ENCODE measurements at regions not wholly inside any gene's neighbourhood (a gene's known extent, or its start where the extent isn't known, plus 50 kb on each side); places are given as distances from the start of the nearest gene placed in this dataset.

DNA sequence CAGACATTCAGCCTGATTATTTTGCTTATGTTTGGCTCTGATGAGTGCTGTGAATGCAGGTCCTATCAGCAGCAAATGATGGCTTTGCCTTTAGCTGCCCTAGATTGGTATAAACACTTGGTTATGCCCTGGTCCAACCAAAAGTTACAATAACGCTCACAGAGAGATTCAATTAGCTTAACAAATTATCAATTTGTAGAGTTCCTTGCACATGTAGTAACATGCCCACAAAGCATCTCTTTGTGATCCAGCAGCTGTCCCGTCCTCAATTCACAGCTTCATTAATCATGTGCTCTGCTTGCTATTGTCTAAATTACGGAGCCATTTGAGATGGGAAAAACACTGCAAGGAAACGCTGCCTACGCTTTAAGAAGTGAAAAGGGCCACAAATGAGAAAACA lies 457.9 kb downstream of the HDGFL1 start:
- no peak overlapping the region for H3K4me3 Mint-ChIP-seq
- ATAC-seq (no peak), DNase-seq (ENCODE audit: low spot score) (no peak)
- POLR2A ChIA-PET, result no interaction called here
- CTCF ChIA-PET, result no interaction called here
- TF ChIP-seq ZNF416 (CRISPR knock-in tag; IDR thresholded peaks at IDR 0.05), result no peak
- TF ChIP-seq SMAD3 (CRISPR knock-in tag; IDR thresholded peaks at IDR 0.05; ENCODE audit: borderline replicate concordance), result no peak
- no peak for TF ChIP-seq OVOL2 (CRISPR knock-in tag; IDR thresholded peaks at IDR 0.05; ENCODE audit: borderline replicate concordance)
- no peak for TF ChIP-seq TP53 (CRISPR knock-in tag; IDR thresholded peaks at IDR 0.05)
- no peak for TF ChIP-seq NR2C2 (CRISPR knock-in tag; IDR thresholded peaks at IDR 0.05)
- TF ChIP-seq ZNF232 (CRISPR knock-in tag; IDR thresholded peaks at IDR 0.05), result no peak
- no peak for TF ChIP-seq GABPB1 (CRISPR knock-in tag; IDR thresholded peaks at IDR 0.05)
- H3K36me3 Mint-ChIP-seq, result no peaks in the 10 kb centered on the region
- H3K9me3 Mint-ChIP-seq, result peaks cover 6% of the 10 kb centered on the region
- H3K27ac Mint-ChIP-seq, result 0 out of 2 replicates have a peak overlapping the region, but pooled peaks have one; percentile 77
- H3K4me1 Mint-ChIP-seq, result peaks cover 22% of the 10 kb centered on the region
- no peaks in the 10 kb centered on the region for H3K27me3 Mint-ChIP-seq (ENCODE audit: low read depth)

DNA sequence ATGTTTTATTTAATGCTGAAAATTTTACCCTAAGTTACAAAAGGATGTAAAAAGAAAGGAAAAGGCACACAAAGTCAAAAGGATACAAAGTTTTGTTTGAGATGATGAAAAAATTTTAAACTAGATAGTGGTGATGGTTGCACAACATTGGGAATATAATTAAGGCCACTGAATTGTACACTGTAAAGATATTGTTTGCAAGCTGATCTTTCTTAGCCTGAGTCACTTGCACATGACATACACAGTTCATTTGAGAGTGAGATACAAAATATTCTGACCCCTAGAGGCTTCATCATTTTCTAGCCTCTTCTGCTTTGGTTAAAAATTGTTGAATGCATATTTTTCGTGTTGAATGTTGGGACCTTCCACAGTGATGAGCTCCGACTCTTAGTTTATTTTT lies 462.6 kb downstream of the HDGFL1 start:
- no peak overlapping the region for H3K4me3 Mint-ChIP-seq
- ChIA-PET POLR2A (no interaction called here), CTCF (no interaction called here)
- no peak for ATAC-seq
- H3K27me3 Mint-ChIP-seq (ENCODE audit: low read depth), result no peaks in the 10 kb centered on the region
- peaks cover 6% of the 10 kb centered on the region for H3K9me3 Mint-ChIP-seq
- TF ChIP-seq ZBTB21 (CRISPR knock-in tag; IDR thresholded peaks at IDR 0.05; ENCODE audit: borderline replicate concordance) (no peak), CREB1 (CRISPR knock-in tag; IDR thresholded peaks at IDR 0.05) (no peak), GTF2I (CRISPR knock-in tag; conservative IDR thresholded peaks at IDR 0.05) (no peak), NR1H2 (CRISPR knock-in tag; IDR thresholded peaks at IDR 0.05) (no peak), ZNF423 (CRISPR knock-in tag; IDR thresholded peaks at IDR 0.05) (no peak), NR3C1 (CRISPR knock-in tag; conservative IDR thresholded peaks at IDR 0.05; ENCODE audit: low read depth) (no peak), MXD4 (CRISPR knock-in tag; IDR thresholded peaks at IDR 0.05; ENCODE audit: borderline replicate concordance) (no peak), RELA (CRISPR knock-in tag; IDR thresholded peaks at IDR 0.05; ENCODE audit: borderline replicate concordance) (no peak)
- TF ChIP-seq, protein P1, sequence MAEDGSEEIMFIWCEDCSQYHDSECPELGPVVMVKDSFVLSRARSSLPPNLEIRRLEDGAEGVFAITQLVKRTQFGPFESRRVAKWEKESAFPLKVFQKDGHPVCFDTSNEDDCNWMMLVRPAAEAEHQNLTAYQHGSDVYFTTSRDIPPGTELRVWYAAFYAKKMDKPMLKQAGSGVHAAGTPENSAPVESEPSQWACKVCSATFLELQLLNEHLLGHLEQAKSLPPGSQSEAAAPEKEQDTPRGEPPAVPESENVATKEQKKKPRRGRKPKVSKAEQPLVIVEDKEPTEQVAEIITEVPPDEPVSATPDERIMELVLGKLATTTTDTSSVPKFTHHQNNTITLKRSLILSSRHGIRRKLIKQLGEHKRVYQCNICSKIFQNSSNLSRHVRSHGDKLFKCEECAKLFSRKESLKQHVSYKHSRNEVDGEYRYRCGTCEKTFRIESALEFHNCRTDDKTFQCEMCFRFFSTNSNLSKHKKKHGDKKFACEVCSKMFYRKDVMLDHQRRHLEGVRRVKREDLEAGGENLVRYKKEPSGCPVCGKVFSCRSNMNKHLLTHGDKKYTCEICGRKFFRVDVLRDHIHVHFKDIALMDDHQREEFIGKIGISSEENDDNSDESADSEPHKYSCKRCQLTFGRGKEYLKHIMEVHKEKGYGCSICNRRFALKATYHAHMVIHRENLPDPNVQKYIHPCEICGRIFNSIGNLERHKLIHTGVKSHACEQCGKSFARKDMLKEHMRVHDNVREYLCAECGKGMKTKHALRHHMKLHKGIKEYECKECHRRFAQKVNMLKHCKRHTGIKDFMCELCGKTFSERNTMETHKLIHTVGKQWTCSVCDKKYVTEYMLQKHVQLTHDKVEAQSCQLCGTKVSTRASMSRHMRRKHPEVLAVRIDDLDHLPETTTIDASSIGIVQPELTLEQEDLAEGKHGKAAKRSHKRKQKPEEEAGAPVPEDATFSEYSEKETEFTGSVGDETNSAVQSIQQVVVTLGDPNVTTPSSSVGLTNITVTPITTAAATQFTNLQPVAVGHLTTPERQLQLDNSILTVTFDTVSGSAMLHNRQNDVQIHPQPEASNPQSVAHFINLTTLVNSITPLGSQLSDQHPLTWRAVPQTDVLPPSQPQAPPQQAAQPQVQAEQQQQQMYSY (CRISPR knock-in tag; IDR thresholded peaks at IDR 0.05), result no peak
- TF ChIP-seq, protein P2, sequence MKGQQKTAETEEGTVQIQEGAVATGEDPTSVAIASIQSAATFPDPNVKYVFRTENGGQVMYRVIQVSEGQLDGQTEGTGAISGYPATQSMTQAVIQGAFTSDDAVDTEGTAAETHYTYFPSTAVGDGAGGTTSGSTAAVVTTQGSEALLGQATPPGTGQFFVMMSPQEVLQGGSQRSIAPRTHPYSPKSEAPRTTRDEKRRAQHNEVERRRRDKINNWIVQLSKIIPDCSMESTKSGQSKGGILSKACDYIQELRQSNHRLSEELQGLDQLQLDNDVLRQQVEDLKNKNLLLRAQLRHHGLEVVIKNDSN (CRISPR knock-in tag; IDR thresholded peaks at IDR 0.05), result no peak
- TF ChIP-seq, protein P3, sequence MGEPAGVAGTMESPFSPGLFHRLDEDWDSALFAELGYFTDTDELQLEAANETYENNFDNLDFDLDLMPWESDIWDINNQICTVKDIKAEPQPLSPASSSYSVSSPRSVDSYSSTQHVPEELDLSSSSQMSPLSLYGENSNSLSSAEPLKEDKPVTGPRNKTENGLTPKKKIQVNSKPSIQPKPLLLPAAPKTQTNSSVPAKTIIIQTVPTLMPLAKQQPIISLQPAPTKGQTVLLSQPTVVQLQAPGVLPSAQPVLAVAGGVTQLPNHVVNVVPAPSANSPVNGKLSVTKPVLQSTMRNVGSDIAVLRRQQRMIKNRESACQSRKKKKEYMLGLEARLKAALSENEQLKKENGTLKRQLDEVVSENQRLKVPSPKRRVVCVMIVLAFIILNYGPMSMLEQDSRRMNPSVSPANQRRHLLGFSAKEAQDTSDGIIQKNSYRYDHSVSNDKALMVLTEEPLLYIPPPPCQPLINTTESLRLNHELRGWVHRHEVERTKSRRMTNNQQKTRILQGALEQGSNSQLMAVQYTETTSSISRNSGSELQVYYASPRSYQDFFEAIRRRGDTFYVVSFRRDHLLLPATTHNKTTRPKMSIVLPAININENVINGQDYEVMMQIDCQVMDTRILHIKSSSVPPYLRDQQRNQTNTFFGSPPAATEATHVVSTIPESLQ (CRISPR knock-in tag; IDR thresholded peaks at IDR 0.05), result no peak
- TF ChIP-seq, protein P4, sequence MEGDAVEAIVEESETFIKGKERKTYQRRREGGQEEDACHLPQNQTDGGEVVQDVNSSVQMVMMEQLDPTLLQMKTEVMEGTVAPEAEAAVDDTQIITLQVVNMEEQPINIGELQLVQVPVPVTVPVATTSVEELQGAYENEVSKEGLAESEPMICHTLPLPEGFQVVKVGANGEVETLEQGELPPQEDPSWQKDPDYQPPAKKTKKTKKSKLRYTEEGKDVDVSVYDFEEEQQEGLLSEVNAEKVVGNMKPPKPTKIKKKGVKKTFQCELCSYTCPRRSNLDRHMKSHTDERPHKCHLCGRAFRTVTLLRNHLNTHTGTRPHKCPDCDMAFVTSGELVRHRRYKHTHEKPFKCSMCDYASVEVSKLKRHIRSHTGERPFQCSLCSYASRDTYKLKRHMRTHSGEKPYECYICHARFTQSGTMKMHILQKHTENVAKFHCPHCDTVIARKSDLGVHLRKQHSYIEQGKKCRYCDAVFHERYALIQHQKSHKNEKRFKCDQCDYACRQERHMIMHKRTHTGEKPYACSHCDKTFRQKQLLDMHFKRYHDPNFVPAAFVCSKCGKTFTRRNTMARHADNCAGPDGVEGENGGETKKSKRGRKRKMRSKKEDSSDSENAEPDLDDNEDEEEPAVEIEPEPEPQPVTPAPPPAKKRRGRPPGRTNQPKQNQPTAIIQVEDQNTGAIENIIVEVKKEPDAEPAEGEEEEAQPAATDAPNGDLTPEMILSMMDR (IDR thresholded peaks at IDR 0.05), result no peak
- peaks cover 21% of the 10 kb centered on the region for H3K4me1 Mint-ChIP-seq
- no peak overlapping the region for H3K27ac Mint-ChIP-seq
- DNase-seq (ENCODE audit: low spot score), result no peak
- no peaks in the 10 kb centered on the region for H3K36me3 Mint-ChIP-seq
